Uterus (tissue), 2 donors: ENCODE measurements at regions not wholly inside any gene's neighbourhood (a gene's known extent, or its start where the extent isn't known, plus 50 kb on each side); places are given as distances from the start of the nearest gene placed in this dataset.

Experiments used
- CTCF ChIP-seq, 4 experiments: fragments of 200-600 bp in 2 of 4; fragments of 450-650 bp in 2 of 4; sonication (generic) in 2 of 4; IDR thresholded peaks; one replicate each; pipeline ENCODE4 v1.5.1; 2016 to 2019; ENCODE audit warnings: antibody characterized with exemption in 4 of 4, mild to moderate bottlenecking in 2 of 4, moderate library complexity in 1 of 4
- POLR2A ChIP-seq, 2 donors: fragments of 450-650 bp; IDR thresholded peaks; one replicate each; pipeline ENCODE4 v1.6.1; 2016; ENCODE audit warnings: antibody characterized with exemption in 2 of 2, mild to moderate bottlenecking in 1 of 2, moderate library complexity in 1 of 2

GRCh38 chr3:148631124-148631903 is 66.4 kb upstream of the AGTR1 start:
- TF ChIP-seq CTCF (IDR thresholded peaks at IDR 0.05) (no peak), POLR2A (IDR thresholded peaks at IDR 0.05) (no peak)
